ENCODE measurements at regions not wholly inside any gene's neighbourhood (a gene's known extent, or its start where the extent isn't known, plus 50 kb on each side); places are given as distances from the start of the nearest gene placed in this dataset.

DNA sequence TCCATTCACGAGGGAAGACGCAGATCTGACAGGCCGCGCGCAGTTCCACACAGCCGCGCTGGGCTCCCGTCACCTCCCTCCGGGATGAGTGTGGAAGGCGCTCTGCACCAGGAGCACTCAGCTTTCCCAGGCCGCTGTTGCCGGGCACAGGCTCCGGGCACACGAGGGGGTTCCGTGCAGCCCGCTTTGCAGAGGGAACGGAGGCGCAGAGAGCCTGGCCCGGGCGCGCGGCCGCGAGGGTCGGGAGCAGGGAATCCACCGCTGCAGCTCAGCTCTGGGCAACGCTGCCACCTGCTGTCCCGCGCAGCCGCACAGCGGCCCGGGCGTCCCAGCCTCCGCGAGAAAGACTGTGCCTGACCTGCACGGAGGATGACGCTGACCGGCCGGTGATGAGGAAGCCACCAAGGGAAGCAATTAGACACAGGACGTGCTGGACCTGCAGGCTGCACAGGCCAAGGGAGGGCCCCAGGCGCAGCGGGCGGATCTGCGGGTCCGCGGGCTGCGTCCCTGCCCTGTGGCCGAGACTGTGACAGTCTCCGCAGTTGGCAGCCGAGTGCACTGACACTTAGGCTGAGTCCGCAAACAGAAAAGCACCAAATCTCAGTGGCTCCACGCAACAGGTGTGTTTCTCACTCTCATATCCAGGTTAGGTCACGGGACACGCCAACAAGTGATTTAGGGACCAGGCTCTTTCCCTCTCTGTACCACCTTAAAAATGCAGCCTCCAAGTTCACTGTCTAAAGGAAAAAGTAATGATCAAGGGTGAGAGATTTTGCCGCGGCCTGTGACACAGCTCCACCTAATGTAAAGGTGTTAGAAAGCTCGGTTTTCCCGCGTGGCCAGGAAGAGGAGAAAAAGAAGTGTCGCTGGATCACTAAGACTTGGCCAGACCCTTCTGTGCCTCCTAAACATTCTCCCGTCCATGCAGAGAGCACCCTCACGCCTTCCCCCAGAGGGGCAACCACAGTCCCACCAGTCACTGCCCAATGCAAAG, 94.5 kb downstream of the SEC61G start:
- intact Hi-C loops (cut with micrococcal nuclease; ENCODE audit: unreplicated experiment) = loop anchor here (1.0 kb wide), 1 partner anchor 118 kb away; no protein-coding TSS in a partner anchor
- Histone ChIP-seq H3K36me3 (ENCODE audit: control insufficient read depth, insufficient read depth, low read length) (no peaks in the 10 kb centered on the region), H3K4me3 (ENCODE audit: low read depth, low read length) (peak overlapping the region; percentile 40), H3K27me3 (replicated peaks; ENCODE audit: control insufficient read depth, insufficient read depth, low read length) (peaks cover 2% of the 10 kb centered on the region; the same call in 1 of the 2 replicates), H3K9me3 (no peaks in the 10 kb centered on the region), H3K4me1 (no peaks in the 10 kb centered on the region; the same call in 1 of the 2 replicates)
- ChIA-PET CTCF (interaction anchor here (1.1 kb wide), 1 partner anchor 118 kb away, joined by 3 read pairs; no protein-coding TSS in a partner anchor), POLR2A (no interaction called here)
- peak overlapping the region; percentile 71 for H3K4me3 Mint-ChIP-seq (ENCODE audit: unreplicated experiment)
- H3K9me3 Mint-ChIP-seq (ENCODE audit: unreplicated experiment) = no peaks in the 10 kb centered on the region
- H3K27me3 Mint-ChIP-seq (ENCODE audit: insufficient read depth, unreplicated experiment) = peaks cover 28% of the 10 kb centered on the region
- TF ChIP-seq, protein P1, sequence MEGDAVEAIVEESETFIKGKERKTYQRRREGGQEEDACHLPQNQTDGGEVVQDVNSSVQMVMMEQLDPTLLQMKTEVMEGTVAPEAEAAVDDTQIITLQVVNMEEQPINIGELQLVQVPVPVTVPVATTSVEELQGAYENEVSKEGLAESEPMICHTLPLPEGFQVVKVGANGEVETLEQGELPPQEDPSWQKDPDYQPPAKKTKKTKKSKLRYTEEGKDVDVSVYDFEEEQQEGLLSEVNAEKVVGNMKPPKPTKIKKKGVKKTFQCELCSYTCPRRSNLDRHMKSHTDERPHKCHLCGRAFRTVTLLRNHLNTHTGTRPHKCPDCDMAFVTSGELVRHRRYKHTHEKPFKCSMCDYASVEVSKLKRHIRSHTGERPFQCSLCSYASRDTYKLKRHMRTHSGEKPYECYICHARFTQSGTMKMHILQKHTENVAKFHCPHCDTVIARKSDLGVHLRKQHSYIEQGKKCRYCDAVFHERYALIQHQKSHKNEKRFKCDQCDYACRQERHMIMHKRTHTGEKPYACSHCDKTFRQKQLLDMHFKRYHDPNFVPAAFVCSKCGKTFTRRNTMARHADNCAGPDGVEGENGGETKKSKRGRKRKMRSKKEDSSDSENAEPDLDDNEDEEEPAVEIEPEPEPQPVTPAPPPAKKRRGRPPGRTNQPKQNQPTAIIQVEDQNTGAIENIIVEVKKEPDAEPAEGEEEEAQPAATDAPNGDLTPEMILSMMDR (IDR thresholded peaks at IDR 0.05; ENCODE audit: insufficient read depth in 1 of 2, low read depth in 1 of 2, low read length in 1 of 2, severe bottlenecking in 1 of 2, unreplicated experiment in 1 of 2) = peak; percentile 30 to 71
- no peak overlapping the region for H3K27ac Mint-ChIP-seq (ENCODE audit: unreplicated experiment)
- no peaks in the 10 kb centered on the region for H3K36me3 Mint-ChIP-seq (ENCODE audit: insufficient read depth, unreplicated experiment)
- peaks cover 9% of the 10 kb centered on the region for H3K4me1 Mint-ChIP-seq (ENCODE audit: low read depth, unreplicated experiment)
- no TSS peak for BruUV-seq (replicated peaks)
- peak; percentile 69 to 81 for DNase-seq

DNA sequence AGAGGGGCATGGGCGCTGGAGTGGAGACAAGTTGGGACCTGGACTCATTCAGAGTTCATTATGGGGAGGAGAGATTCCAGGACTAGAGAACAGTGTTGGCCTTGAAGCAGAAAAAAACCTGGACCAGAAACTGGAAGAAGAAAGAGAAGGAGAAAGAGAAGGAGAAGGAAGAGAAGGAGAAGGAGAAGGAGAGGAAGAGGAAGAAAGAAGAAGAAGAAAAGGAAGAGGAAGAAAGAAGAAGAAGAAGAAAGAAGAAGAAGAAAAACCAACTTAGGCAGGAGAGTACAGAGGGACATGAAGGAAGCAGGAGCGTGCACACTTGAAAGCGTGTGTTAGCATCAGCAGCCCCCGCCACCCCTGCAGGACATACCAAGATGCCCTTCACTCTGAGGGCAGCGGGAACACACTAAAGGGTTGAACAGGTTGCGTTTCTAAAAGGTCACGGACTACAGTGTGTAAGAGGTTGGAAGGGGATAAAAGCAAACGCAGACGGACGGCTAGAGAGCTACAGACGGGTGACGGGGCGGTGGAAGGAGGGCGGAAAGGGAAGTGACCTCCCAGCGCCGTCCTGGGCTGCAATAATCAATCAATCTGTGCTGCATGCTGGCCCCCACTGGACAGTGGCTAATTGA, 95.3 kb downstream of the SEC61G start:
- Histone ChIP-seq H3K4me3 (ENCODE audit: low read depth, low read length) (peak overlapping the region; percentile 40), H3K9me3 (no peaks in the 10 kb centered on the region), H3K27me3 (replicated peaks; ENCODE audit: control insufficient read depth, insufficient read depth, low read length) (peaks cover 2% of the 10 kb centered on the region; the same call in 1 of the 2 replicates), H3K4me1 (no peaks in the 10 kb centered on the region; the same call in 1 of the 2 replicates), H3K36me3 (ENCODE audit: control insufficient read depth, insufficient read depth, low read length) (no peaks in the 10 kb centered on the region)
- TF ChIP-seq, protein P1 (IDR thresholded peaks at IDR 0.05; ENCODE audit: insufficient read depth in 1 of 2, low read depth in 1 of 2, low read length in 1 of 2, severe bottlenecking in 1 of 2, unreplicated experiment in 1 of 2) = no peak
- DNase-seq = no peak
- peaks cover 9% of the 10 kb centered on the region for H3K4me1 Mint-ChIP-seq (ENCODE audit: low read depth, unreplicated experiment)
- no peak overlapping the region for H3K27ac Mint-ChIP-seq (ENCODE audit: unreplicated experiment)
- BruUV-seq (replicated peaks) = no TSS peak
- peaks cover 30% of the 10 kb centered on the region for H3K27me3 Mint-ChIP-seq (ENCODE audit: insufficient read depth, unreplicated experiment)
- H3K9me3 Mint-ChIP-seq (ENCODE audit: unreplicated experiment) = no peaks in the 10 kb centered on the region
- intact Hi-C loops (cut with micrococcal nuclease; ENCODE audit: unreplicated experiment) = loop anchor here (1.0 kb wide), 1 partner anchor 117 kb away; no protein-coding TSS in a partner anchor
- ChIA-PET CTCF (no interaction called here), POLR2A (no interaction called here)
- H3K4me3 Mint-ChIP-seq (ENCODE audit: unreplicated experiment) = peak overlapping the region; percentile 71
- H3K36me3 Mint-ChIP-seq (ENCODE audit: insufficient read depth, unreplicated experiment) = no peaks in the 10 kb centered on the region

DNA sequence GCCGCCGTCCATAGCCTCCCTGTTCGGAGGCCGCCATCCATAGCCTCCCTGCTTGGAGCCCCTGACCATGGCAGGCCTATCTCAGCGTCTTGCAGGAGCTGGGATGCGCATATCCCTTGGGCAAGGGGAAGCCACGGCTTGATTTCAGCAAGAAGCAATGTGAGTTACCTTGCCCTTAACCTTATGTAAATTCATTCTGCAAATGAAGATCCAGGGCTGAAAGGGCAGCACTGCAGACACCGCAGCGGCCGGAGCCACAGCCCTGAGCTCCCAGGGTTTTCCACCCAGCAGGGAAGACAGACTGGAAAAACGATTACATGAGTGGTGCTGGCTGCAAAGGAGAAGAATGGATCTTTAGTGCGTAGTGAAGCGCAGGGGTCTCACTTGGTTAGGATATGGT, 95.8 kb downstream of the SEC61G start:
- Histone ChIP-seq H3K4me1 (no peaks in the 10 kb centered on the region; the same call in 1 of the 2 replicates), H3K9me3 (no peaks in the 10 kb centered on the region), H3K36me3 (ENCODE audit: control insufficient read depth, insufficient read depth, low read length) (no peaks in the 10 kb centered on the region), H3K27me3 (replicated peaks; ENCODE audit: control insufficient read depth, insufficient read depth, low read length) (peaks cover 2% of the 10 kb centered on the region), H3K4me3 (ENCODE audit: low read depth, low read length) (no peak overlapping the region)
- H3K9me3 Mint-ChIP-seq (ENCODE audit: unreplicated experiment) = no peaks in the 10 kb centered on the region
- H3K4me3 Mint-ChIP-seq (ENCODE audit: unreplicated experiment) = peak overlapping the region; percentile 71
- BruUV-seq (replicated peaks) = no TSS peak
- DNase-seq = no peak
- no peak overlapping the region for H3K27ac Mint-ChIP-seq (ENCODE audit: unreplicated experiment)
- peaks cover 30% of the 10 kb centered on the region for H3K27me3 Mint-ChIP-seq (ENCODE audit: insufficient read depth, unreplicated experiment)
- no peaks in the 10 kb centered on the region for H3K36me3 Mint-ChIP-seq (ENCODE audit: insufficient read depth, unreplicated experiment)
- intact Hi-C loops (cut with micrococcal nuclease; ENCODE audit: unreplicated experiment) = no loop called here
- peaks cover 9% of the 10 kb centered on the region for H3K4me1 Mint-ChIP-seq (ENCODE audit: low read depth, unreplicated experiment)
- POLR2A ChIA-PET = no interaction called here
- CTCF ChIA-PET = no interaction called here
- TF ChIP-seq, protein P1 (IDR thresholded peaks at IDR 0.05; ENCODE audit: insufficient read depth in 1 of 2, low read depth in 1 of 2, low read length in 1 of 2, severe bottlenecking in 1 of 2, unreplicated experiment in 1 of 2) = no peak

All from Caco-2 (cell line).